HG02943 (cell line): ENCODE measurements at regions not wholly inside any gene's neighbourhood (a gene's known extent, or its start where the extent isn't known, plus 50 kb on each side); places are given as distances from the start of the nearest gene placed in this dataset.

Experiments
- ATAC-seq: cut with Tn5 transposase; IDR thresholded peaks from one replicate; pipeline ENCODE4 v1.9.1; 2021; ENCODE audit warnings: mild to moderate bottlenecking, low read depth, moderate library complexity; ENCODE audit not compliant: unreplicated experiment

DNA sequence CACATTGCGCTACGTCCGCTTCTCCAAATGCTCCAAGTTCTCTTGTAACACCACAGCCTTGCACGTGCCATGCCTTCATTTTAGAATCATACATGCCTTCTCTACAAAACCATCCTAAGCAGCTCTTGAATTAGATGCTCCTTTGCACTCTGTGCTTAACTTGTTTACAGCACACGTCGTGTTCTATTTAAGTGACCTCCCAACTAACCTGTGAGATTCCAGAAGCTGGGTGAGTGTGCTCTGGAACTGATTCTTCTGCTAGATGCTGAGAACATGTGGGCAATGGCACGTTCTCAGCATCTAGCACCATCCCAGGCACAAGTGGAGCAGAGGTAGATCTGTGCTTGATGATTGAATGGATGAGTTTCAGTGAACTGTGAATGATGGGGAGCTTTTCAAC, 100.0 kb upstream of the NEDD9 start:
- no peak for ATAC-seq

- ATAC-seq, result no peak
These were observed 98.6 kb upstream of the NEDD9 start for GRCh38 chr6:11331111-11331510.

DNA sequence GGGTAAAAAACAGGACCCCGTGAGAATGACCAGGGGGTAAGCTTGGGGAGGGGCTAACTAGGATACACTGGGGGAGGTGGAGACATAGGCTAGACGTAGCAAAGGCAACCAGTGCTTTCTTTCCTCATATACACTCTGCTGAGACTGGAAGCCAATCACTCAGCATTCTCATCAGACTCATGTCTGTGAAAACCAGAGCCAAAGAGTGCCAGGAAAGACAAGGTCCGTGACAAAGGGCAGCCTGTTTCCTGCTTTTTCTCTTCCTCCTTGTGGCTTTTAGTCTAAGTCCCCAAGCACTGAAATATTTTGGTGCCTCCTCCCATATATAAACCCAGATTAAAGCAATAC, 97.9 kb upstream of the NEDD9 start:
- no peak for ATAC-seq

GRCh38 chr6:11329726-11330412, 97.4 kb upstream of the NEDD9 start:
- ATAC-seq, result no peak

GRCh38 chr6:11328613-11329247, 96.3 kb upstream of the NEDD9 start:
- ATAC-seq, result no peak

GRCh38 chr6:11327961-11328360, 95.5 kb upstream of the NEDD9 start:
- no peak for ATAC-seq

- ATAC-seq, result no peak
These were observed 93.6 kb upstream of the NEDD9 start for GRCh38 chr6:11326116-11326515.

DNA sequence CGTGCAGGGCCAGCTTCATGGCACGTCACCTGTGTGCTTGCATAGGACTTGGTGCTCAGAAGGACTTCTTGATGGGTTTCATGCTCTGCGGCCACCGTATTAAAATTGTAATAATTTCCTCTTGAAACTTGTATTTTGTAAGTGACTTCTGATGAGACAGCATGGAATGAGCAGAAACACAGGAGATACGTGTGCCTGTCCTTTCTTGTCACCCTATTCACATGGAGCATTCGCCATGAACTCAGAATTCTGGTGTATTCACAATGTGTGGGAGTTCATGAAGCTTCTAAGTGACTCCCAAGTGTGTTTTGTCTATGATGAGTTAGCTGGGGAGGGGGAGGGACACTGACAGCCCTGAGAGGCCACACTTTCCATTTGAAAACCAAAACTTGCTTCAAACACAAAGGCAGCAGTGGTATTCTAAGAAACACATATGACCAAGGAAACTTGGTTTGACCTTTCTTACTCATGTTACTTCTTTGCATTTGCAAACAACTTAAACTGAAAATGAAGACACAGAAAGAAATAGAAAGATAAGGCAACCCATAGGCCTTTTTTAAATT, 92.1 kb upstream of the NEDD9 start:
- peak; percentile 54 for ATAC-seq

DNA sequence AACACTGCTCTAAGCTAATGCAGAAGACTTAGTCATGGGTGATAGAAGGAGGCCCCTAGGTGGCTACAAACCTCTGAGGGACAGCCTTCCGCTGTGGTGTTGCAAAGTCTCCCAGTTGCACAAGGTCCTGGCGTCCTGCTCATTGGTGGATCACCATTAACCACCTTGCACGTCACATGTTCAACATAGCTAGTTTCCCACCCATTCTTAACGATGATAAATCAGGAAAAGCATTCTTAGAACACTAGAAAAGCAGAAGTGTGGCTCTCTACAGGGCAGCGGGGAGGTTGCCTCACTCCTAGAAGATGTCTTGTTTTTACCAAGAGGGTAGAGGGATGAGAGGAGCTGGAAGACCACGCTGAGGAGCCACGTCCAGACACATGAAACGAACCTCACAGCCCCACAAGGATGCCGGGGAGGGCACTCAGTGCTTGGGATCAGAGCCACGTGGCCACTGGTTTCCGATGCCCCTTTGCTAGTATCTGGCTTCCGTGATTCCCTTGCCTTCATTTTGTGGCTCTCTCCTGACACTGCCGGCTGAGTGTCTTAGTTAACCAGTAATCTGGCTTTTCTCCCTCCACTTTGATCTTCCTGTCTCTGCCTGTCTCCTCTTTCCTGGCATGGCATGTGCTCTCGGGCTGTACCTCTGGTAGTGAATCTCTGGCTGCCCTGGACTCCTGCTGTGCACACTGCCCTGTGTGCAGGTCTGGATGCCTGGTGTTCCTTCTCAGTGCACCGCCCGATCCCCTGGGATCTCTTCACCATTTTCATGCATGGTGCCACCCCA, 91.4 kb upstream of the NEDD9 start:
- ATAC-seq, result peak; percentile 52

GRCh38 chr6:11322252-11322885, 89.9 kb upstream of the NEDD9 start:
- no peak for ATAC-seq

DNA sequence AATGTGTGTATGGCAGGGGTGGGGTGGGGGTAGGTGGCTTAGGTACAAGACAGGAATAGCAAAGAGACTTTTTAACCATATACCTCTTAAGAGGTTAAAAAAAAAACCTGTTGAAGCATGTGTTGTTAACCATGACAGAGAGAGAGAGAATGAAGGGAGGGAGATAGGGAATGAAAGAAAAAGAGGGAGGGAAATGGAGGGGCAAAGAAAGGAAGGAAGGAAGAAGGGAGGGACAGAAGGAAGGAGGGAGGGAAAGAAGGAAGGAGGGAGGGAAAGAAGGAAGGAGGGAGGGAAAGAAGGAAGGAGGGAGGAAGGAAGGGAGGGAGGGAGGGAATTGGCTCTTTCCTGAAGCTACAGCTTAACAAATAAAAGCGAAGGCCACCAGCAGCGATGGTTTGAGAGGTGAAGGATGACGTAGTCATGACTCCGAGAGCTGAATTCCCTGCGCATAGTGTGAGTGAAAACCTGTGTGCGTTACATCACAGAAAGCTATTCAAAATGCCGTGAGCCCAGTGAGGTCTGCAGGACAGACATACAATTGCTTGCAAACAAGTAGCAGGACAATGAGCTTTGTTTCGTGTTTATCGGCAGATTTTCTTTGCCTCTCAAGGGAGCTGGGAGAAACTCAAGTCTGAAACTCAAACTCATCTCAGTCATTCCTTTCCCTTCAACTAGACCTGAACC, 88.6 kb upstream of the NEDD9 start:
- ATAC-seq, result no peak

DNA sequence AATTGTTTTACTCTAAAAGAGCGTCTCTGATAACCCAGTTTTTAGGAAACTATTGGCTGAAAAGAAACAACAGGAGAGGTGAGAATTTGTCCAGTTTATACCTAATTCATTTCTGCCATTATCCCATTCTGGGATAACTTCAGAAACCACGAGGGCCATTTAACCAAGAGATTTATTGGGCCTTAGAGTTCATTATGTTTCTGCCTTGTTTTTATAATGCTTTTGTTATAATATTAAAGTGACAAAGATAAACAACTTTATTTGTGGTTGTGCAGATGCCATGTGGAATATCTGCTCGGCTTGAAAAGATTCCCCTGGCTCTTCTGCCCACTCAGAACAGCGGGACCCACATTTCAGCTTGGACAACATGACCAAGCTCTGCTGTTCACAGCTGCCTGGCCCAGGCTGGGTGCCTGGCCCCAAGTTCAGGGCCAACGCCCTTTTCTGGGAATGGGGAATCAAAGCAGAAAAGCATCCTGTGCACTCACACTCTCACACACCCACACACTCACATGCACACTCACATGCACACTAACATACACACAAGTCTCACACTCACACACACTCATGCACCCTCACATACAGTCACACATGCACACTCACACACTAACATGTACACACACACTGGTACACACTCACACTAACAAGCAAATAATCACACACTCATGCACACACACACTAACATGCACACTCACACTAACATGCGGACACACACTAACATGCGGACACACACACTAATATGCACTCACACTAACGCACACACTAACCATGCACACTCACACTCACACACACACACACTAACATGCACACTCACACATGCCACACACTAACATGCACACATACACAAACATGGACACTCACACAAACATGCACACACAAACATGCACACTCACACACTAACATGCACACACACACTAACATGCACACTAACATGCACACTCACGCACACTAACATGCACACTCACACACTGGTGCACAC, 86.7 kb upstream of the NEDD9 start:
- ATAC-seq, result no peak

DNA sequence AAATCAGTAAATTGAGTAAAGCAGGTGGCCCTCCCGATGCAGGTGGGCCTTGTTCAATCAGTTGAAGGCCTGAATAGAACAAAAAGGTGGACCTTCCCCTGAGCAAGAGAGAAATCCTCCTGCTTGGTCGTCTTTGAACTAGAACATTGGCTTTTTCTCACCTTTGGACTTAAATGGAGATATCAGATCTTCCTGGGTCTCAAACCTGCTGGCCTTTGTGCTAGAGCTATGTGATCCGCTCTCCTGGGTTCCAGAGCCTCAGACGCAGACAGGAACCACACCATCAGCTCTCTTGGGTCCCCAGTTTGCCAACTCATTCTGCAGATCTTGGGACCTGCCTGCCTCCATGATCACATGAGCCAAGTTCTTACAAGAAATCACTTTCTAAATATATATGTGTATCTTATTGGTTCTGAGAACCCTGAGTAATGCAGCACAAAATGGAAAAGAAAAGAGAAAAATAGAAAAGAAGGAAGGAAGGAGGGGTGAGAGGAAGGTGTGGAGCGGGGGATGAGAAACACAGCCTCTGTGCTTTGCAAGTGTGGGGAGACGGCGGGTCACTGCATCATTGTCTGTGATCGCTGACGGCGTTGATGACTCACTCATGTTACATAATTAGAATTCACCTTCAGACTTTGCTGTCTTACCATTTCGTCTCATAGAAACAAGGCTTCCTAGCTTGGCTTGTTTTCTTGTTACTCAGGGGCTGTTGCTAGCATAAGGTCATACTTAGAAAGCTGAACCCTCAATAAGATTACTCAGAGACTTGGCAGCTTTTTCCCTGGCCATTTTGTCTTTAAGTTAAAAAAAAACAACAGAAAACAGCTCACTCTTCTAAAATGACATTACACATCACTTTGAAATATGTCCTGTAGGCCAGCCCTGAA, 85.7 kb upstream of the NEDD9 start:
- peak; percentile 76 for ATAC-seq

DNA sequence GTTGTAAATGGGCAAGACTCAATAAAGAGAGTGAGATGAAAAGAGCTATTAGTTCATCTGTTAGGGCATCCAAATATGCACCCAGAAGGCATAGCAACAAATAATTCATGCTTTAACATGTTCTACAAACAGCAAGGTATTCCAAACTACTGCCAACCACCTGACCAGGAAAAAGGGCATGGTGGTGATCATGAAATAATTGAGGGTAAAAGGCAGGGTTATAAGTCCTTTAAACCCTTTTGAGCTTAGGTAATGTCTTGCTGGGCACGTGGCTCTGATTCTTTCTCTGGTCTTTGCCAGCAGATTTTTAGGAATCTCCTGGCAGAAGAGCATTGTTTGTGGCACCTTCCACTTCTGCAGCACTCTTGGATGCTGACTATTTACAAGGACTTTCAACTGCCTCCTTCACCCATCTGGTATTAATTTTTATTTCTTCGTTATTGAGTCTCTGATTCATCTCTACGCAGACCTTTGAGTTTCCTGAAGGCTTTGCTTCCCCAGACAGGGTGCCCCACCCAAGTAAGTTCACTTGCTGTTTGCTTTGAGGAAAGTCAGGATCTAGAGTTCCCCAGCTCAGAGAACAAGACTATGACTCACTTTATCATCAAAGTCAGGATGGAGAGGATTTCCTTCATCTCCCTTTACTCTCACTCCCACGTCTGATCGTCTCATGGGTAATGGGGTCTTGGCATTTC, 83.4 kb upstream of the NEDD9 start:
- ATAC-seq, result no peak

DNA sequence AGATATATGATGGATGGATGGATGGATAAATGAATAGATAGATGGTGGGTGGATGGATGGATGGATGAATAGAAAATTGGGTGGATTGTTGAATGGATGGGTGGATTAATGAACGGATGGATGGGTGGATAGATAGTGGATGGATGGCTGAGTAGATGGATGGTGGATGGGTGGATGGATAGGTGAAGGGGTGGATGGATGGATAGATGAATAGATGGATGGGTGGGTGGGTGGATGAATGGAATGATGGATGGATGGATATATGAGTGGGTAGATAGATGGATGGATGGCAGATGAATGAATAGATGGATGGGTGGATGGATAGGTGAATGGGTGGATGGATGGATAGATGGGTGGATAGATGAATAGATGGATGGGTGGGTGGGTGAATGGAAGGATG, 80.7 kb upstream of the NEDD9 start:
- ATAC-seq, result no peak

DNA sequence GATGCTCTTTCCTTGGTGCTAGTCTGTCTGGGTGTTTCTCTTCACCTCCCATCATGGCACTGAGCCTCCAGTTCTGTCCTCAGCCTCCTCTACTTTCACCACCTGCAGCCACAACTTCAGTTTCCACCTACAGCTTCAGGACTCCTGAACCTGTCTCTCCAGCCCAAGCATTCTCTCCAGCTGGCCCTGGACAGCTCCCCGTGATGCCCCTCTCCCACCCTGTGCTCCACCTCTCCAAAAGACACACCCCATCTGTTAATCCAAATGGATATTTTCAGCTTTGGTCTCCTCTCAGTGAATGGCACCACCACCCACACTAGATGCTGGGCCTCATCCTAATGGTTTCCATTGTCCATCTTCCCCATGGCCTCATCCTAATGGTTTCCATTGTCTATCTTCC, 79.5 kb upstream of the NEDD9 start:
- no peak for ATAC-seq

DNA sequence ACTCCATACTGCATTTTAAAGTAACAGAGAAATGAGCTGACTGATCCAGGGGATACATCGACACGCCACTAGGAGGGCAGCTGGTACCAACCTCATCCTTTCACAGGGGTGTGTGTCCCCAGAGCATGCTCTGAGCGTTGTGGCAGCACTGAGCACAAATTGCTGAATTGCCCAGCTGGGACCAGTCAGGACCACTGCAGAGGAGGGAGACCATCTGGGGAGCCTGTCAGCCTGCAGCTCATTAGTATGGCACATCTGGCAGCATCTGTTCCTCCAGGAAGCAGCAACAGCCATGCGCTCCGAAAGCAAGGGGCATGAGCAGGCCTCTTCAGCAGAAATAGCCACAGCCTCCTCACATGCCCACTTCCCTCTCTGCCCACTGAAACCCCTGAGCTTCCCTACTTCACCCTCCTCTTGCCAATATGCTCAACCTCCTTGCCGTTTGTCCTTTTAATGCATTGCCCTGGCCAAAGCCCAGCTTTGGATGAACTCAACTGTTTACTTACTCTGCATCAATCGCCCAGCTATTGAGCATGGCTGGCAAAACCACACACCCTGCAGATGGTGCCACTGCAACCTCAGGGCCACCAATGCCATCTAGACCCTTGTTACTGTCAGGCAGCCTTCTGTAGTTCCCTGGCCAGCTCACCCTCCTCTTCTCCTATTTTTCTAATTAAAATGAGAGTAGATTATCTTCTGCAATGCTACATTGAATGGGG, 77.6 kb upstream of the NEDD9 start:
- ATAC-seq, result no peak
